ENCODE measurements at regions not wholly inside any gene's neighbourhood (a gene's known extent, or its start where the extent isn't known, plus 50 kb on each side); places are given as distances from the start of the nearest gene placed in this dataset. TPM values are rescaled to one million over a fixed set of nuclear protein-coding genes. Genes with fewer than 3 reads are reported as not detected.

DNA sequence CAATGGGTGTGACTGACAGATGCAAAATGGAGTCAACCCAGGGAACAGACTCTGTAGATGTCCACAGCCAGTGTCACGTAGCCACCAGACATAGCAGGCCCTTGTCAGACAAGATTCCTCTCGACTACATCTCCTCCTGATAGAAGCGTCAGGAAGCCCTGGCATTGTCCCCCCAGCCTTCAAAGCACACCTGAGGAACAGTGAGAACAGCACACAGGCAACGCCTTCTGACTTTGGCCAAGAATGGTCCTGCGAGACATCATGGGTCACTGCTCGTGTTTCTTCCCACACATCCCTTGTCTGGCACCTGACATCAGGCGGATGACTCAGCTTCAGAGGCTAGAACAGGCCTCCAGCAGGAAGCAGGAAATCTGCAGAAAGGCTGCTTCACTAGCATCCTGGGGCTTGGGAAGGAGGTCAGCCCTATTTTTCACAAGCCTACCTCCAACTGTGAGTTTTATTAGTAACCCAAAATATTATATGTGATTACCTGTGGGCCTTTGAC is 52.8 kb upstream of the GPR26 start:
- H3K36me3 Mint-ChIP-seq: no peaks in the 10 kb centered on the region
- Histone ChIP-seq H3K79me2 (ENCODE audit: insufficient read depth, low read length) (no peaks in the 10 kb centered on the region), H2AFZ (ENCODE audit: insufficient read depth, low read depth, low read length, poor library complexity, severe bottlenecking) (no peak overlapping the region), H3K27me3 (ENCODE audit: control insufficient read depth in 2 of 2, insufficient read depth in 2 of 2, low read length in 2 of 2) (no peaks in the 10 kb centered on the region), H3K36me3 (replicated peaks in 1 of 2; ENCODE audit: control insufficient read depth in 1 of 2, insufficient read depth in 2 of 2, low read length in 2 of 2) (no peaks in the 10 kb centered on the region), H3K9ac (ENCODE audit: insufficient read depth, low read length, poor library complexity, severe bottlenecking) (no peak overlapping the region), H3K4me1 (ENCODE audit: control insufficient read depth in 1 of 2, insufficient read depth in 2 of 2, low read length in 2 of 2) (no peaks in the 10 kb centered on the region), H3K4me2 (replicated peaks; ENCODE audit: extremely low read depth, low read length, poor library complexity, severe bottlenecking) (no peak overlapping the region), H3K27ac (ENCODE audit: low read depth in 1 of 2, low read length in 2 of 2) (no peak overlapping the region), H4K20me1 (ENCODE audit: insufficient read depth, low read length) (no peaks in the 10 kb centered on the region), H3K4me3 (replicated peaks in 1 of 3; ENCODE audit: low read depth in 2 of 3, low read length in 3 of 3) (no peak overlapping the region), H3K9me3 (replicated peaks in 1 of 2; ENCODE audit: control insufficient read depth in 1 of 2, insufficient read depth in 1 of 2, low read length in 2 of 2) (no peaks in the 10 kb centered on the region)
- 76% methylated on average over 7 of the region's 7 CpGs for WGBS (ENCODE audit: insufficient coverage)
- H3K27ac Mint-ChIP-seq: no peak overlapping the region
- no peaks in the 10 kb centered on the region for H3K4me1 Mint-ChIP-seq
- H3K27me3 Mint-ChIP-seq (ENCODE audit: low read depth in 3 of 3): peaks cover 3 to 7% (median 4%) of the 10 kb centered on the region in 3 donors
- peaks cover 0 to 3% (median 0%) of the 10 kb centered on the region in 7 donors for H3K9me3 Mint-ChIP-seq
- no peak for TF ChIP-seq CTCF (IDR thresholded peaks at IDR 0.05)
- no peak for DNase-seq
- intact Hi-C loops (cut with micrococcal nuclease): no loop called here
- H3K4me3 Mint-ChIP-seq: no peak overlapping the region

DNA sequence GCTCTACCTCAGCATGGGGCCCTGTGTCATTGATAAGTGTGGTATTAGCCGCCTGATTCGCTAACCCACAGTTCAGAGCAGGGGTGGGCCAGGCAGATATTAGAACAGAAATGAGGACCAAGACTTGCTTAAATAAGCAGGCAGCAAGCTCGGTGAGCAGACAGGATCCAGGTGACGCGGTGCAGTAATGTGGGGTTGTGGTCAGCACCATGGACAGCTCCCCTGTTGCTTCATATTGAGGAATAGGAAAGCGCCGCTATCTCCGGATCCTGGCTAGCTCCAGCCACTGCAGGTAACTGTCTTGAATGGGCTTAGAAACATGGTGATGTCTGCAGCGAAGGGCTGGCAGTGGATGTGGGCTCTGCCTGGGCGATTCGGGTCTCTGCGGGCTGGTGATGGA is 51.3 kb upstream of the GPR26 start:
- 22% methylated on average over 12 of the region's 12 CpGs for WGBS (ENCODE audit: insufficient coverage)
- H3K27ac Mint-ChIP-seq: no peak overlapping the region
- peaks cover 0 to 3% (median 0%) of the 10 kb centered on the region in 7 donors for H3K9me3 Mint-ChIP-seq
- Histone ChIP-seq H3K27me3 (ENCODE audit: control insufficient read depth in 2 of 2, insufficient read depth in 2 of 2, low read length in 2 of 2) (no peaks in the 10 kb centered on the region), H3K36me3 (replicated peaks in 1 of 2; ENCODE audit: control insufficient read depth in 1 of 2, insufficient read depth in 2 of 2, low read length in 2 of 2) (no peaks in the 10 kb centered on the region), H4K20me1 (ENCODE audit: insufficient read depth, low read length) (no peaks in the 10 kb centered on the region), H3K4me3 (replicated peaks in 1 of 3; ENCODE audit: low read depth in 2 of 3, low read length in 3 of 3) (no peak overlapping the region), H3K9me3 (replicated peaks in 1 of 2; ENCODE audit: control insufficient read depth in 1 of 2, insufficient read depth in 1 of 2, low read length in 2 of 2) (no peaks in the 10 kb centered on the region), H3K27ac (ENCODE audit: low read depth in 1 of 2, low read length in 2 of 2) (no peak overlapping the region), H3K9ac (ENCODE audit: insufficient read depth, low read length, poor library complexity, severe bottlenecking) (no peak overlapping the region), H3K4me2 (replicated peaks; ENCODE audit: extremely low read depth, low read length, poor library complexity, severe bottlenecking) (no peak overlapping the region), H3K4me1 (ENCODE audit: control insufficient read depth in 1 of 2, insufficient read depth in 2 of 2, low read length in 2 of 2) (no peaks in the 10 kb centered on the region), H3K79me2 (ENCODE audit: insufficient read depth, low read length) (no peaks in the 10 kb centered on the region), H2AFZ (ENCODE audit: insufficient read depth, low read depth, low read length, poor library complexity, severe bottlenecking) (no peak overlapping the region)
- no peaks in the 10 kb centered on the region for H3K36me3 Mint-ChIP-seq
- TF ChIP-seq CTCF (IDR thresholded peaks at IDR 0.05): no peak
- peak in 2 of 3 donors; percentile 1 to 7 for DNase-seq
- H3K27me3 Mint-ChIP-seq (ENCODE audit: low read depth in 3 of 3): peaks cover 2 to 7% (median 5%) of the 10 kb centered on the region in 3 donors
- H3K4me3 Mint-ChIP-seq: no peak overlapping the region
- H3K4me1 Mint-ChIP-seq: no peaks in the 10 kb centered on the region
- intact Hi-C loops (cut with micrococcal nuclease): no loop called here

Small RNA genes in the stretch of these regions (small RNA-seq; reads per million reads assigned to genes)
- not detected for gene AL160290.3 (ENCODE audit: insufficient read length, low read depth)
